K562 (cell line): ENCODE measurements at regions not wholly inside any gene's neighbourhood (a gene's known extent, or its start where the extent isn't known, plus 50 kb on each side); places are given as distances from the start of the nearest gene placed in this dataset.

ENCODE experiments used
- ATAC-seq: fragments of 200-7000 bp; cut with Tn5 transposase; 3 replicates; pipeline ENCODE4 v1.9.1; 2020; ENCODE audit warnings: moderate library complexity
- BruUV-seq: library from RNA; stranded (reverse); fragments of 400-500 nt; replicated peaks from 2 replicates; lab custom pipeline; 2021; lab: Mats Ljungman, UMichigan
- CTCF ChIA-PET: fragments of 300-600 bp; formaldehyde crosslinking; extraction: SDS; loops from one replicate; lab custom pipeline; 2021; ENCODE audit warnings: low intra/inter-chr PET ratio; lab: Yijun Ruan, JAX
- POLR2A ChIA-PET: fragments of 300-600, 350-650 bp; sonication (Branson Sonifier 250); formaldehyde crosslinking; extraction: SDS; loops from one replicate; lab custom pipeline; 2021; ENCODE audit warnings: antibody characterized with exemption, inconsistent platforms; lab: Yijun Ruan, JAX
- DNase-seq, 4 experiments: peaks; one replicate each; pipeline versions ENCODE4 v3.0.0 to v3.0.0-alpha.2; 2011 to 2018; ENCODE audit warnings: low spot score in 3 of 4, mixed read lengths in 3 of 4; ENCODE audit errors: extremely low read depth in 1 of 4
- FAIRE-seq: peaks from 2 replicates; lab custom pipeline; 2011; peaks lifted over from hg19 to GRCh38; lab: Jason Lieb, UNC
- H2AFZ ChIP-seq: 2 replicates; pipeline ENCODE4 v1.6.0; 2011; ENCODE audit warnings: low read depth, low read length, control low read depth, inconsistent platforms
- H3K27ac ChIP-seq: fragments of 200-600 bp; 3 replicates; pipeline ENCODE4 v1.8.0; 2011; ENCODE audit warnings: low read depth, mild to moderate bottlenecking, control low read depth, inconsistent platforms, low read length, moderate library complexity, mixed read lengths; ENCODE audit errors: extremely low read depth
- H3K27me3 ChIP-seq, 2 experiments: fragments of 300-600 bp in 1 of 2; 2 replicates in 1 of 2; 3 replicates in 1 of 2; pipeline versions ENCODE4 v1.6.0 to v1.8.0; 2011; ENCODE audit warnings: inconsistent platforms in 2 of 2, low read length in 2 of 2, mild to moderate bottlenecking in 1 of 2, mixed read lengths in 1 of 2, moderate library complexity in 1 of 2; ENCODE audit not compliant: control insufficient read depth in 2 of 2, insufficient read depth in 2 of 2
- H3K36me3 ChIP-seq: fragments of 300-600 bp; 3 replicates; pipeline ENCODE4 v1.8.0; 2011; ENCODE audit warnings: mild to moderate bottlenecking, low read length, inconsistent platforms; ENCODE audit not compliant: control insufficient read depth, insufficient read depth
- H3K4me1 ChIP-seq, 2 experiments: fragments of 200-600 bp in 1 of 2; replicated peaks in 1 of 2; 2 replicates in 1 of 2; 3 replicates in 1 of 2; pipeline versions ENCODE4 v1.5.1 to v1.8.0; 2011; ENCODE audit warnings: inconsistent platforms in 2 of 2, low read length in 2 of 2, mild to moderate bottlenecking in 1 of 2, mixed read lengths in 1 of 2, moderate library complexity in 1 of 2; ENCODE audit not compliant: control insufficient read depth in 2 of 2, insufficient read depth in 2 of 2
- H3K4me2 ChIP-seq: 2 replicates; pipeline ENCODE4 v1.6.1; 2011; ENCODE audit warnings: low read length, control low read depth, inconsistent platforms, mixed read lengths; ENCODE audit not compliant: insufficient read depth
- H3K4me3 ChIP-seq: fragments of 200-600 bp; sonication (generic), shearing (Covaris generic); 2 replicates; pipeline ENCODE4 v1.5.1; 2016; ENCODE audit warnings: control low read depth, inconsistent platforms
- H3K79me2 ChIP-seq: fragments of 200-600 bp; 3 replicates; pipeline ENCODE4 v1.8.0; 2011; ENCODE audit warnings: low read length, inconsistent platforms; ENCODE audit not compliant: control insufficient read depth, insufficient read depth
- H3K9ac ChIP-seq, 2 experiments: 2 replicates each; pipeline versions ENCODE4 v1.6.0 to v1.6.1; 2011; ENCODE audit warnings: low read depth in 2 of 2, low read length in 2 of 2, control low read depth in 1 of 2, inconsistent platforms in 1 of 2, mild to moderate bottlenecking in 1 of 2, mixed read lengths in 1 of 2; ENCODE audit not compliant: insufficient read depth in 1 of 2
- H3K9me1 ChIP-seq: one replicate; pipeline ENCODE4 v1.6.0; 2011; ENCODE audit warnings: inconsistent platforms, mild to moderate bottlenecking, low read length, moderate library complexity; ENCODE audit not compliant: control insufficient read depth, insufficient read depth
- H3K9me3 ChIP-seq: replicated peaks from 2 replicates; pipeline ENCODE4 v1.5.1; 2011; ENCODE audit warnings: low read depth, low read length, inconsistent platforms; ENCODE audit not compliant: control insufficient read depth, insufficient read depth
- H4K20me1 ChIP-seq: replicated peaks from 2 replicates; pipeline ENCODE4 v1.6.1; 2011; ENCODE audit warnings: low read length, inconsistent platforms, mixed read lengths; ENCODE audit not compliant: control insufficient read depth, insufficient read depth
- CBFA2T2 ChIP-seq: fragments of 450-650 bp; conservative IDR thresholded peaks from 2 replicates; pipeline ENCODE4 v1.6.1; 2017; ENCODE audit warnings: mild to moderate bottlenecking
- MTF1 ChIP-seq: fragments of 250-450 bp; sonication (Bioruptor Pico); IDR thresholded peaks from 2 replicates; pipeline ENCODE4 v1.9.0; 2021; ENCODE audit warnings: moderate library complexity, mild to moderate bottlenecking, inconsistent platforms, borderline replicate concordance
- MXI1 ChIP-seq: IDR thresholded peaks from 2 replicates; pipeline ENCODE4 v1.6.1; 2011; ENCODE audit warnings: low read depth, mild to moderate bottlenecking, improper control_type of control experiment, low read length
- NEUROD1 ChIP-seq: fragments of 150-350 bp; IDR thresholded peaks from 2 replicates; pipeline ENCODE4 v1.6.1; 2014; ENCODE audit warnings: borderline replicate concordance, low read length, low read depth; ENCODE audit not compliant: partially characterized antibody
- SIX5 ChIP-seq, 2 experiments: IDR thresholded peaks; 2 replicates each; pipeline ENCODE4 v1.6.1; 2011; ENCODE audit warnings: low read length in 2 of 2, borderline replicate concordance in 1 of 2, low read depth in 1 of 2, mild to moderate bottlenecking in 1 of 2, moderate library complexity in 1 of 2; ENCODE audit not compliant: insufficient read depth in 1 of 2
- ZBTB17 ChIP-seq: fragments of 450-650 bp; formaldehyde crosslinking; IDR thresholded peaks from 2 replicates; pipeline ENCODE4 v1.4.0; 2020; ENCODE audit warnings: mild to moderate bottlenecking
- ZNF76 ChIP-seq: fragments of 250-450 bp; sonication (Bioruptor Pico); IDR thresholded peaks from 2 replicates; pipeline ENCODE4 v1.4.0; 2020; ENCODE audit warnings: mild to moderate bottlenecking, moderate library complexity, borderline replicate concordance
- ZNF785 ChIP-seq: fragments of 250-450 bp; sonication (Bioruptor Pico); IDR thresholded peaks from 2 replicates; pipeline ENCODE4 v1.4.0; 2020; ENCODE audit warnings: mild to moderate bottlenecking
- WGBS: fragments of 100-300 bp; shearing (Covaris generic); methylation state at CpG from one replicate; pipeline ENCODE4 v1.1.6; 2016; ENCODE audit warnings: low coverage, mixed read lengths; ENCODE audit not compliant: insufficient coverage; ENCODE audit errors: missing lambda C conversion rate; 5-methylcytosine and 5-hydroxymethylcytosine counted together
- in situ Hi-C: fragments of 300-500 bp; cut with MboI; formaldehyde crosslinking; loops from 4 replicates; pipeline ENCODE4 v1.15.0; 2018; ENCODE audit warnings: inconsistent platforms, mixed read lengths
- intact Hi-C: fragments of 100-400 bp; cut with micrococcal nuclease; formaldehyde crosslinking; loops from 2 replicates; pipeline ENCODE4 v1.14.2; 2022
- TF ChIP-seq, protein P1 (sequence below): fragments of 250-450 bp; sonication (Bioruptor Pico); IDR thresholded peaks from 2 replicates; pipeline ENCODE4 v1.8.0; 2021; ENCODE audit warnings: mild to moderate bottlenecking, moderate library complexity
- TF ChIP-seq, protein P2 (sequence below): fragments of 450-650 bp; IDR thresholded peaks from 2 replicates; pipeline ENCODE4 v1.6.1; 2017; ENCODE audit warnings: mild to moderate bottlenecking, moderate library complexity
- TF ChIP-seq, protein P3 (sequence below): IDR thresholded peaks from 3 replicates; pipeline ENCODE4 v1.6.1; 2011; ENCODE audit warnings: borderline replicate concordance, mild to moderate bottlenecking, moderate library complexity; ENCODE audit not compliant: insufficient read length; ENCODE audit errors: extremely low read depth

DNA sequence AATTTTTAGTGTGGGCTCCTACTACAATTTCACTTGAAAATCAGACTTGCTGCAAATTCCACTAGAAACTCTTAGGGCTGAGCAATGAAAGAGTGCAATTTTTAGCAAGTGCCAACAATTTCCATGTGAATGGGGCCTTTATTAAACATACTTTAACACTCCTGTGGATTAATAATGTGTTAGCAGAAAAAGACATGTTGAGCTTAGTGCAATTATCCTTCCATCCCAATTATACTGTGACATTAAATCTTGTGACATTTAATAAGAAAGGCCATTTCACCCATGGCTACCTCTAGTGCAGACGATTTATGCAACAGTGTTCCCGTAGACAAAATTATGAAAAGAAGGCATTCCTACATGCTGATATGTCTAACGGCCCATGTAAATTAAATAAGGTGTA is 639.7 kb downstream of the STK39 start:
- CTCF ChIA-PET = no interaction called here
- DNase-seq (no peak), ATAC-seq (no peak), FAIRE-seq (no peak)
- no peak overlapping the region for H3K27ac ChIP-seq
- 0% methylated on average over 3 of the region's 3 CpGs for WGBS
- no peaks in the 10 kb centered on the region for H3K9me3 ChIP-seq
- H3K27me3 ChIP-seq = no peaks in the 10 kb centered on the region
- H3K79me2 ChIP-seq = no peaks in the 10 kb centered on the region
- H3K4me1 ChIP-seq = no peaks in the 10 kb centered on the region
- intact Hi-C loops (no loop called here), in situ Hi-C loops (no loop called here)
- H3K9ac ChIP-seq = no peak overlapping the region
- H3K4me3 ChIP-seq = no peak overlapping the region
- no peak overlapping the region for H3K4me2 ChIP-seq
- no peaks in the 10 kb centered on the region for H3K36me3 ChIP-seq
- TF ChIP-seq MTF1 (no peak), MXI1 (no peak), NEUROD1 (no peak)
- TF ChIP-seq, protein P1, sequence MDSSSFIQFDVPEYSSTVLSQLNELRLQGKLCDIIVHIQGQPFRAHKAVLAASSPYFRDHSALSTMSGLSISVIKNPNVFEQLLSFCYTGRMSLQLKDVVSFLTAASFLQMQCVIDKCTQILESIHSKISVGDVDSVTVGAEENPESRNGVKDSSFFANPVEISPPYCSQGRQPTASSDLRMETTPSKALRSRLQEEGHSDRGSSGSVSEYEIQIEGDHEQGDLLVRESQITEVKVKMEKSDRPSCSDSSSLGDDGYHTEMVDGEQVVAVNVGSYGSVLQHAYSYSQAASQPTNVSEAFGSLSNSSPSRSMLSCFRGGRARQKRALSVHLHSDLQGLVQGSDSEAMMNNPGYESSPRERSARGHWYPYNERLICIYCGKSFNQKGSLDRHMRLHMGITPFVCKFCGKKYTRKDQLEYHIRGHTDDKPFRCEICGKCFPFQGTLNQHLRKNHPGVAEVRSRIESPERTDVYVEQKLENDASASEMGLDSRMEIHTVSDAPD (CRISPR knock-in tag) = no peak
- POLR2A ChIA-PET = no interaction called here
- BruUV-seq = no TSS peak
- H3K9me1 ChIP-seq = no peaks in the 10 kb centered on the region
- no peak overlapping the region for H2AFZ ChIP-seq
- H4K20me1 ChIP-seq = no peaks in the 10 kb centered on the region

DNA sequence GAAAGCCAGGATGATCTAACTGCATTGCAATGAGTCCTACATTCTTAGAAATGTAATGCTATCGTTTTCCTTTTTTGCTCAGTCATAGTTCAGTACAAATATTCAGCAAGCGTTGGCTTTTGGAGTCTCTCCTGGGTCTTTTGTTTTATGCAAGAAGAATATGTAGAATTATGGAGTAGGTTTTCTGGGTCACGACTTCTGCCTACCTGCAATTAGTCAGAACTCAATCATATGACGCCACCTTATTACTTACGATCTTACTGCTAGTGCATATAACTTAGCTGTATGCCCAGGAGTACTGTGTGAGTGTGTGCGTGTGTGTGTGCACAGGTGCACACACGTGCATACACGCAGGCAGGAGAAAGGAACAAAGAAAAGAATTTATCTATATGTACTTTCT is 640.2 kb downstream of the STK39 start:
- CTCF ChIA-PET = no interaction called here
- DNase-seq (no peak), ATAC-seq (no peak), FAIRE-seq (no peak)
- Histone ChIP-seq H3K27me3 (no peaks in the 10 kb centered on the region), H3K4me2 (no peak overlapping the region), H2AFZ (no peak overlapping the region), H4K20me1 (no peaks in the 10 kb centered on the region), H3K4me1 (no peaks in the 10 kb centered on the region), H3K27ac (no peak overlapping the region), H3K4me3 (no peak overlapping the region), H3K9me3 (no peaks in the 10 kb centered on the region), H3K9me1 (no peaks in the 10 kb centered on the region), H3K36me3 (no peaks in the 10 kb centered on the region), H3K9ac (no peak overlapping the region), H3K79me2 (no peaks in the 10 kb centered on the region)
- intact Hi-C loops = no loop called here
- POLR2A ChIA-PET = no interaction called here
- no TSS peak for BruUV-seq
- in situ Hi-C loops = no loop called here
- WGBS = 0% methylated on average over 8 of the region's 8 CpGs
- TF ChIP-seq CBFA2T2 (no peak), SIX5 (IDR thresholded peaks at IDR 0.05; ENCODE audit: borderline replicate concordance in 1 of 2, insufficient read depth in 1 of 2, low read depth in 1 of 2, low read length in 2 of 2) (no peak), ZNF785 (CRISPR knock-in tag) (no peak), ZBTB17 (CRISPR knock-in tag) (no peak), ZNF76 (CRISPR knock-in tag) (no peak)
- TF ChIP-seq, protein P2, sequence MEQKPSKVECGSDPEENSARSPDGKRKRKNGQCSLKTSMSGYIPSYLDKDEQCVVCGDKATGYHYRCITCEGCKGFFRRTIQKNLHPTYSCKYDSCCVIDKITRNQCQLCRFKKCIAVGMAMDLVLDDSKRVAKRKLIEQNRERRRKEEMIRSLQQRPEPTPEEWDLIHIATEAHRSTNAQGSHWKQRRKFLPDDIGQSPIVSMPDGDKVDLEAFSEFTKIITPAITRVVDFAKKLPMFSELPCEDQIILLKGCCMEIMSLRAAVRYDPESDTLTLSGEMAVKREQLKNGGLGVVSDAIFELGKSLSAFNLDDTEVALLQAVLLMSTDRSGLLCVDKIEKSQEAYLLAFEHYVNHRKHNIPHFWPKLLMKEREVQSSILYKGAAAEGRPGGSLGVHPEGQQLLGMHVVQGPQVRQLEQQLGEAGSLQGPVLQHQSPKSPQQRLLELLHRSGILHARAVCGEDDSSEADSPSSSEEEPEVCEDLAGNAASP = no peak
- TF ChIP-seq, protein P3, sequence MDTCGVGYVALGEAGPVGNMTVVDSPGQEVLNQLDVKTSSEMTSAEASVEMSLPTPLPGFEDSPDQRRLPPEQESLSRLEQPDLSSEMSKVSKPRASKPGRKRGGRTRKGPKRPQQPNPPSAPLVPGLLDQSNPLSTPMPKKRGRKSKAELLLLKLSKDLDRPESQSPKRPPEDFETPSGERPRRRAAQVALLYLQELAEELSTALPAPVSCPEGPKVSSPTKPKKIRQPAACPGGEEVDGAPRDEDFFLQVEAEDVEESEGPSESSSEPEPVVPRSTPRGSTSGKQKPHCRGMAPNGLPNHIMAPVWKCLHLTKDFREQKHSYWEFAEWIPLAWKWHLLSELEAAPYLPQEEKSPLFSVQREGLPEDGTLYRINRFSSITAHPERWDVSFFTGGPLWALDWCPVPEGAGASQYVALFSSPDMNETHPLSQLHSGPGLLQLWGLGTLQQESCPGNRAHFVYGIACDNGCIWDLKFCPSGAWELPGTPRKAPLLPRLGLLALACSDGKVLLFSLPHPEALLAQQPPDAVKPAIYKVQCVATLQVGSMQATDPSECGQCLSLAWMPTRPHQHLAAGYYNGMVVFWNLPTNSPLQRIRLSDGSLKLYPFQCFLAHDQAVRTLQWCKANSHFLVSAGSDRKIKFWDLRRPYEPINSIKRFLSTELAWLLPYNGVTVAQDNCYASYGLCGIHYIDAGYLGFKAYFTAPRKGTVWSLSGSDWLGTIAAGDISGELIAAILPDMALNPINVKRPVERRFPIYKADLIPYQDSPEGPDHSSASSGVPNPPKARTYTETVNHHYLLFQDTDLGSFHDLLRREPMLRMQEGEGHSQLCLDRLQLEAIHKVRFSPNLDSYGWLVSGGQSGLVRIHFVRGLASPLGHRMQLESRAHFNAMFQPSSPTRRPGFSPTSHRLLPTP = no peak
